Uterus (tissue), 3 donors: ENCODE measurements at regions not wholly inside any gene's neighbourhood (a gene's known extent, or its start where the extent isn't known, plus 50 kb on each side); places are given as distances from the start of the nearest gene placed in this dataset.

ENCODE experiments used
- DNase-seq, 2 donors: peaks; one replicate each; pipeline ENCODE4 v3.0.0-alpha.2; 2019 to 2020
- H3K27ac ChIP-seq, 2 donors: fragments of 200-600 bp; sonication (generic); 1 replicate in 1 of 2; 2 replicates in 1 of 2; pipeline ENCODE4 v1.5.1; 2016 to 2018
- H3K27me3 ChIP-seq, 2 donors: fragments of 200-600 bp; sonication (generic); one replicate each; pipeline ENCODE4 v1.5.1; 2018 to 2019; ENCODE audit warnings: control low read depth in 1 of 2
- H3K36me3 ChIP-seq, 2 donors: fragments of 200-600 bp; sonication (generic); one replicate each; pipeline ENCODE4 v1.5.1; 2019; ENCODE audit warnings: control low read depth in 1 of 2
- H3K4me1 ChIP-seq, 2 donors: fragments of 200-600 bp; sonication (generic); one replicate each; pipeline ENCODE4 v1.5.1; 2018 to 2019; ENCODE audit warnings: control low read depth in 1 of 2
- H3K4me3 ChIP-seq, 2 donors: fragments of 200-600 bp; sonication (generic); 1 replicate in 1 of 2; 2 replicates in 1 of 2; pipeline ENCODE4 v1.5.1; 2018 to 2019; ENCODE audit warnings: mild to moderate bottlenecking in 1 of 2
- H3K9me3 ChIP-seq, 2 donors: fragments of 200-600 bp; sonication (generic); one replicate each; pipeline ENCODE4 v1.5.1; 2019; ENCODE audit warnings: control low read depth in 1 of 2
- CTCF ChIP-seq, 4 experiments: fragments of 200-600 bp in 2 of 4; fragments of 450-650 bp in 2 of 4; sonication (generic) in 2 of 4; IDR thresholded peaks; one replicate each; pipeline ENCODE4 v1.5.1; 2016 to 2019; ENCODE audit warnings: antibody characterized with exemption in 4 of 4, mild to moderate bottlenecking in 2 of 4, moderate library complexity in 1 of 4
- POLR2A ChIP-seq, 2 donors: fragments of 450-650 bp; IDR thresholded peaks; one replicate each; pipeline ENCODE4 v1.6.1; 2016; ENCODE audit warnings: antibody characterized with exemption in 2 of 2, mild to moderate bottlenecking in 1 of 2, moderate library complexity in 1 of 2
- intact Hi-C: fragments of 100-400 bp; cut with DNase I; formaldehyde crosslinking; loops from one replicate; pipeline ENCODE4 v1.15.1; 2023; ENCODE audit warnings: low total_unique reads
- donor health status: DM: yes; HTN: yes; CAD: no.

- no peaks in the 10 kb centered on the region for H3K4me1 ChIP-seq
- H3K27ac ChIP-seq, result no peak overlapping the region
- no peaks in the 10 kb centered on the region for H3K36me3 ChIP-seq
- H3K4me3 ChIP-seq, result no peak overlapping the region
- TF ChIP-seq POLR2A (IDR thresholded peaks at IDR 0.05) (no peak), CTCF (IDR thresholded peaks at IDR 0.05) (no peak)
- no peaks in the 10 kb centered on the region for H3K27me3 ChIP-seq
- H3K9me3 ChIP-seq, result no peaks in the 10 kb centered on the region
- intact Hi-C loops, result no loop called here
- no peak for DNase-seq
Measured at GRCh38 chr2:176956791-176957190, 255.8 kb upstream of the HNRNPA3 start.

DNA sequence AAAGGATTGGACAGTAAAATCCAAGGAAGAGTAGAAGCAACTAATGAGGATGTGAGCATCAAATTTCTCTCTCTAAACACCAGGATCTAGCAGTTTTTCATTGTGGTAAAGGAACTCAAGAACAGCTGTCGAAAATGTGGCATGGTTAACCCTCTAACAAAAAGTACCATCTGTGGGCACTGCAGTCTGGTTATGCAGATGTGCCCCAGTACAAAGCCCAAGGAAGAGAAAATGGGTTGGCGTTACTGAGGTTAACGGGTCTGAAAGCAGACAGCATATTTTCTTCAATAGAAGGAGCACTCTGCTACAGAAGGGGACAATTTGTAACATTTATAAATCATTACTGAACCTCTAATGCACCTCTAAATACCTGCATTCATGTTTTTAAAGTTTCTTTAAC is 253.0 kb upstream of the HNRNPA3 start:
- Histone ChIP-seq H3K9me3 (no peaks in the 10 kb centered on the region), H3K36me3 (no peaks in the 10 kb centered on the region), H3K4me3 (no peak overlapping the region), H3K4me1 (no peaks in the 10 kb centered on the region), H3K27me3 (no peaks in the 10 kb centered on the region), H3K27ac (no peak overlapping the region)
- intact Hi-C loops, result no loop called here
- TF ChIP-seq CTCF (IDR thresholded peaks at IDR 0.05) (no peak), POLR2A (IDR thresholded peaks at IDR 0.05) (no peak)
- no peak for DNase-seq

- no peaks in the 10 kb centered on the region for H3K27me3 ChIP-seq
- H3K27ac ChIP-seq, result peak overlapping the region in 1 of 2 donors; percentile 58
- no peak for DNase-seq
- no peaks in the 10 kb centered on the region for H3K9me3 ChIP-seq
- TF ChIP-seq CTCF (IDR thresholded peaks at IDR 0.05) (no peak), POLR2A (IDR thresholded peaks at IDR 0.05) (no peak)
- H3K4me3 ChIP-seq, result no peak overlapping the region
- H3K36me3 ChIP-seq, result no peaks in the 10 kb centered on the region
- H3K4me1 ChIP-seq, result no peaks in the 10 kb centered on the region
- intact Hi-C loops, result no loop called here
Measured at GRCh38 chr2:176960061-176960460, 252.5 kb upstream of the HNRNPA3 start.

DNA sequence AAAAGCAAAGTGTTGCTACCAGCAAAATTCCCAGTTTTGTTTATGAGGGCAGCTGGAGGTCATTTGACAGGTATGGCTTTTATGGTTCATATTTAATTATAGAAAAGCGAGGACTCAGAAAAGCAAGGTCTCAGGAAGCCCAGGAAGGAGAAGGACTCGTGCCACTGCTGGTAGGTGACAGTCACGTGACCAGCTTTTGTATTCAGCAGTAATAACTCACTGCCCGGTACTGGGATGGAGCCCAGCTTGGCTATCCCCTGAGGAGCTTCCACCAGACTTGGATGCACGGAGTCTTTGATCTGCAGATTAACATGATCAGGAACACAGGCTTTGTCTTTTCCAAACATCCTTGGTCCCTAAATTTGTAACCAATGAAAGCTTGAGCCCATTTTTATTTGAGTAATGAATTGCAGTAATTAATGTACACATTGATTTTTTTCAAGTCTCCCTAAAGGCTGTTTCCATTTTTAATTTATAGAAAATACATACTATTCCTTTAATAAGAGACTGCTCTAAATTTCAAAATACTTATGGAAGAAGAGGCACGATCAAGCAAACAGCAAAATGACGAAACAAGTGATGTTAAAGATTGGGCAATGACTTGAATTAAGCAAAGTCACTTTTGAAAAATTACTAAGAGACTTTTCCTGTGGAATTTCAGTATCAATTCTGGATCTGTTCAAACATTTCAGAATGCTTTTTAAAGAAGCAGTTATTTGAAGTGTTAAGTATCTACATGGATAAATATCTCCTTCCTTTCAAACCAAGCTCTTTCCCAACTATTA is 251.7 kb upstream of the HNRNPA3 start:
- Histone ChIP-seq H3K4me3 (no peak overlapping the region), H3K36me3 (no peaks in the 10 kb centered on the region), H3K27me3 (no peaks in the 10 kb centered on the region), H3K27ac (peak overlapping the region in 1 of 2 donors; percentile 58), H3K4me1 (no peaks in the 10 kb centered on the region), H3K9me3 (no peaks in the 10 kb centered on the region)
- peak in 1 of 2 donors; percentile 20 for DNase-seq
- TF ChIP-seq POLR2A (IDR thresholded peaks at IDR 0.05), result no peak
- intact Hi-C loops, result no loop called here

GRCh38 chr2:176961775-176962619 is 250.6 kb upstream of the HNRNPA3 start:
- no peak overlapping the region for H3K27ac ChIP-seq
- no peak overlapping the region for H3K4me3 ChIP-seq
- intact Hi-C loops, result no loop called here
- H3K9me3 ChIP-seq, result no peaks in the 10 kb centered on the region
- H3K27me3 ChIP-seq, result no peaks in the 10 kb centered on the region
- no peaks in the 10 kb centered on the region for H3K36me3 ChIP-seq
- no peak for TF ChIP-seq CTCF (IDR thresholded peaks at IDR 0.05)
- no peak for TF ChIP-seq POLR2A (IDR thresholded peaks at IDR 0.05)
- DNase-seq, result no peak
- no peaks in the 10 kb centered on the region for H3K4me1 ChIP-seq
